Effector memory CD8-positive, alpha-beta T cell (primary cell): ENCODE measurements at regions not wholly inside any gene's neighbourhood (a gene's known extent, or its start where the extent isn't known, plus 50 kb on each side); places are given as distances from the start of the nearest gene placed in this dataset.
A peak's percentile ranks its signal among the peaks of the same experiment; 100 is the strongest.

Source experiments
- ATAC-seq: fragments of 150-1000 bp; cut with Tn5 transposase; replicated peaks from 2 replicates; pipeline ENCODE4 v1.10.0; 2021; ENCODE audit warnings: mild to moderate bottlenecking, moderate library complexity
- DNase-seq, 3 experiments: peaks; one replicate each; pipeline ENCODE4 v3.0.0; 2021
- H3K27ac Mint-ChIP-seq, 2 donors: one replicate each; pipeline ENCODE4 v1.8.0; 2022; ENCODE audit warnings: mild to moderate bottlenecking in 2 of 2, mixed read lengths in 2 of 2, moderate library complexity in 2 of 2
- H3K27me3 Mint-ChIP-seq, 2 donors: one replicate each; pipeline ENCODE4 v1.8.0; 2022; ENCODE audit warnings: mixed read lengths in 2 of 2
- H3K36me3 Mint-ChIP-seq: one replicate; pipeline ENCODE4 v1.8.0; 2022; ENCODE audit warnings: mild to moderate bottlenecking, moderate library complexity, mixed read lengths; ENCODE audit not compliant: insufficient read depth
- H3K4me1 Mint-ChIP-seq, 2 donors: one replicate each; pipeline ENCODE4 v1.8.0; 2022; ENCODE audit warnings: low read depth in 2 of 2, mixed read lengths in 2 of 2
- H3K4me3 Mint-ChIP-seq, 2 donors: one replicate each; pipeline ENCODE4 v1.8.0; 2022; ENCODE audit warnings: mild to moderate bottlenecking in 2 of 2, mixed read lengths in 2 of 2, moderate library complexity in 2 of 2
- H3K9me3 Mint-ChIP-seq, 2 donors: one replicate each; pipeline ENCODE4 v1.8.0; 2022; ENCODE audit warnings: mixed read lengths in 2 of 2

- DNase-seq (no peak), ATAC-seq (peak; percentile 47)
- Mint-ChIP-seq H3K4me1 (peaks cover 3 to 13% of the 10 kb centered on the region in 2 donors), H3K27ac (peak overlapping the region in 1 of 2 donors; percentile 75), H3K9me3 (no peaks in the 10 kb centered on the region), H3K27me3 (no peaks in the 10 kb centered on the region), H3K36me3 (peaks cover 3% of the 10 kb centered on the region), H3K4me3 (peak overlapping the region; percentile 62 to 81)
Measured at GRCh38 chr14:22007363-22007762, 333.7 kb upstream of the OR4E1 start.

- Mint-ChIP-seq H3K4me1 (peaks cover 5 to 16% of the 10 kb centered on the region in 2 donors), H3K36me3 (peaks cover 3% of the 10 kb centered on the region), H3K4me3 (peak overlapping the region; percentile 63), H3K27me3 (no peaks in the 10 kb centered on the region), H3K9me3 (no peaks in the 10 kb centered on the region), H3K27ac (peak overlapping the region; percentile 85 to 90)
- no peak for ATAC-seq
- no peak for DNase-seq
Measured at GRCh38 chr14:22003461-22003860, 329.8 kb upstream of the OR4E1 start.

GRCh38 chr14:22002860-22003284 lies 329.3 kb upstream of the OR4E1 start:
- peak; percentile 83 for ATAC-seq
- Mint-ChIP-seq H3K36me3 (peaks cover 3% of the 10 kb centered on the region), H3K27me3 (no peaks in the 10 kb centered on the region), H3K4me3 (peak overlapping the region; percentile 63), H3K4me1 (peaks cover 5 to 16% of the 10 kb centered on the region in 2 donors), H3K9me3 (no peaks in the 10 kb centered on the region), H3K27ac (peak overlapping the region; percentile 85 to 90)
- DNase-seq: peak; percentile 36 to 49 (median 38)

- DNase-seq (no peak), ATAC-seq (no peak)
- Mint-ChIP-seq H3K4me1 (peaks cover 2 to 14% of the 10 kb centered on the region in 2 donors), H3K9me3 (no peaks in the 10 kb centered on the region), H3K27ac (peak overlapping the region in 1 of 2 donors; percentile 54), H3K27me3 (no peaks in the 10 kb centered on the region), H3K36me3 (peaks cover 6% of the 10 kb centered on the region), H3K4me3 (peak overlapping the region in 1 of 2 donors; percentile 93)
Measured at GRCh38 chr14:21999402-21999801, 325.8 kb upstream of the OR4E1 start.

- peaks cover 4% of the 10 kb centered on the region for H3K36me3 Mint-ChIP-seq
- no peaks in the 10 kb centered on the region for H3K27me3 Mint-ChIP-seq
- peak in 1 of 3 experiments; percentile 4 for DNase-seq
- ATAC-seq: peak; percentile 86
- H3K27ac Mint-ChIP-seq: peak overlapping the region; percentile 78 to 93
- peaks cover 1 to 3% of the 10 kb centered on the region in 2 donors for H3K4me1 Mint-ChIP-seq
- peak overlapping the region; percentile 74 to 93 for H3K4me3 Mint-ChIP-seq
- no peaks in the 10 kb centered on the region for H3K9me3 Mint-ChIP-seq
Measured at GRCh38 chr14:21997300-21997699, 323.7 kb upstream of the OR4E1 start.

- H3K36me3 Mint-ChIP-seq: peaks cover 4% of the 10 kb centered on the region
- peak overlapping the region in 1 of 2 donors; percentile 86 for H3K27ac Mint-ChIP-seq
- no peaks in the 10 kb centered on the region for H3K27me3 Mint-ChIP-seq
- H3K4me3 Mint-ChIP-seq: no peak overlapping the region
- no peak for ATAC-seq
- no peaks in the 10 kb centered on the region for H3K4me1 Mint-ChIP-seq
- no peaks in the 10 kb centered on the region for H3K9me3 Mint-ChIP-seq
- no peak for DNase-seq
Measured at GRCh38 chr14:21995332-21995731, 321.7 kb upstream of the OR4E1 start.

- H3K27ac Mint-ChIP-seq: no peak overlapping the region
Measured at GRCh38 chr14:21993837-21994236, 320.2 kb upstream of the OR4E1 start.

GRCh38 chr14:21993070-21993469 lies 319.5 kb upstream of the OR4E1 start:
- Mint-ChIP-seq H3K27ac (peak overlapping the region in 1 of 2 donors; percentile 84), H3K4me3 (peak overlapping the region in 1 of 2 donors; percentile 51), H3K4me1 (no peaks in the 10 kb centered on the region), H3K9me3 (no peaks in the 10 kb centered on the region), H3K36me3 (peaks cover 4% of the 10 kb centered on the region), H3K27me3 (no peaks in the 10 kb centered on the region)
- ATAC-seq (no peak), DNase-seq (no peak)

More at GRCh38 chr14:21993837-21994236, 320.2 kb upstream of the OR4E1 start:
- peaks cover 4% of the 10 kb centered on the region for H3K36me3 Mint-ChIP-seq
- DNase-seq (no peak), ATAC-seq (no peak)
- no peaks in the 10 kb centered on the region for H3K27me3 Mint-ChIP-seq
- no peaks in the 10 kb centered on the region for H3K4me1 Mint-ChIP-seq
- H3K9me3 Mint-ChIP-seq: no peaks in the 10 kb centered on the region
- no peak overlapping the region for H3K4me3 Mint-ChIP-seq

- peak; percentile 44 for ATAC-seq
- H3K9me3 Mint-ChIP-seq: no peaks in the 10 kb centered on the region
- H3K27me3 Mint-ChIP-seq: no peaks in the 10 kb centered on the region
- DNase-seq: no peak
- H3K36me3 Mint-ChIP-seq: no peaks in the 10 kb centered on the region
- no peaks in the 10 kb centered on the region for H3K4me1 Mint-ChIP-seq
- H3K4me3 Mint-ChIP-seq: peak overlapping the region in 1 of 2 donors; percentile 43
- no peak overlapping the region for H3K27ac Mint-ChIP-seq
Measured at GRCh38 chr14:21991130-21991529, 317.5 kb upstream of the OR4E1 start.

- no peaks in the 10 kb centered on the region for H3K36me3 Mint-ChIP-seq
- DNase-seq: no peak
- H3K27ac Mint-ChIP-seq: no peak overlapping the region
- H3K27me3 Mint-ChIP-seq: no peaks in the 10 kb centered on the region
- peak overlapping the region; percentile 12 to 43 for H3K4me3 Mint-ChIP-seq
- ATAC-seq: peak; percentile 41
- no peaks in the 10 kb centered on the region for H3K9me3 Mint-ChIP-seq
- H3K4me1 Mint-ChIP-seq: no peaks in the 10 kb centered on the region
Measured at GRCh38 chr14:21990116-21990515, 316.5 kb upstream of the OR4E1 start.

- Mint-ChIP-seq H3K4me3 (no peak overlapping the region), H3K27me3 (no peaks in the 10 kb centered on the region), H3K4me1 (no peaks in the 10 kb centered on the region), H3K27ac (no peak overlapping the region), H3K9me3 (no peaks in the 10 kb centered on the region), H3K36me3 (no peaks in the 10 kb centered on the region)
- DNase-seq (no peak), ATAC-seq (no peak)
Measured at GRCh38 chr14:21989090-21989489, 315.5 kb upstream of the OR4E1 start.

GRCh38 chr14:21988413-21988812 lies 314.8 kb upstream of the OR4E1 start:
- H3K4me1 Mint-ChIP-seq: no peaks in the 10 kb centered on the region
- no peak overlapping the region for H3K27ac Mint-ChIP-seq
- ATAC-seq (no peak), DNase-seq (no peak)
- no peaks in the 10 kb centered on the region for H3K9me3 Mint-ChIP-seq
- no peaks in the 10 kb centered on the region for H3K36me3 Mint-ChIP-seq
- no peak overlapping the region for H3K4me3 Mint-ChIP-seq
- H3K27me3 Mint-ChIP-seq: no peaks in the 10 kb centered on the region

GRCh38 chr14:21987937-21988336 lies 314.3 kb upstream of the OR4E1 start:
- Mint-ChIP-seq H3K9me3 (no peaks in the 10 kb centered on the region), H3K4me1 (no peaks in the 10 kb centered on the region), H3K27ac (no peak overlapping the region), H3K36me3 (no peaks in the 10 kb centered on the region), H3K4me3 (no peak overlapping the region), H3K27me3 (no peaks in the 10 kb centered on the region)
- DNase-seq: no peak
- ATAC-seq: no peak

- no peaks in the 10 kb centered on the region for H3K9me3 Mint-ChIP-seq
Measured at GRCh38 chr14:21985081-21985480, 311.5 kb upstream of the OR4E1 start.

GRCh38 chr14:21978999-21979314 lies 305.3 kb upstream of the OR4E1 start:
- H3K36me3 Mint-ChIP-seq: no peaks in the 10 kb centered on the region
- H3K4me1 Mint-ChIP-seq: peaks cover 2 to 3% of the 10 kb centered on the region in 2 donors
- H3K27ac Mint-ChIP-seq: no peak overlapping the region
- ATAC-seq (no peak), DNase-seq (no peak)
- peak overlapping the region in 1 of 2 donors; percentile 70 for H3K4me3 Mint-ChIP-seq
- H3K9me3 Mint-ChIP-seq: no peaks in the 10 kb centered on the region
- peaks cover 0 to 10% of the 10 kb centered on the region in 2 donors for H3K27me3 Mint-ChIP-seq

More at GRCh38 chr14:21985081-21985480, 311.5 kb upstream of the OR4E1 start:
- H3K4me1 Mint-ChIP-seq: no peaks in the 10 kb centered on the region
- no peak for DNase-seq
- ATAC-seq: no peak
- H3K4me3 Mint-ChIP-seq: no peak overlapping the region
- no peak overlapping the region for H3K27ac Mint-ChIP-seq
- H3K36me3 Mint-ChIP-seq: no peaks in the 10 kb centered on the region
- H3K27me3 Mint-ChIP-seq: no peaks in the 10 kb centered on the region
